ENCODE measurements at regions not wholly inside any gene's neighbourhood (a gene's known extent, or its start where the extent isn't known, plus 50 kb on each side); places are given as distances from the start of the nearest gene placed in this dataset.

DNA sequence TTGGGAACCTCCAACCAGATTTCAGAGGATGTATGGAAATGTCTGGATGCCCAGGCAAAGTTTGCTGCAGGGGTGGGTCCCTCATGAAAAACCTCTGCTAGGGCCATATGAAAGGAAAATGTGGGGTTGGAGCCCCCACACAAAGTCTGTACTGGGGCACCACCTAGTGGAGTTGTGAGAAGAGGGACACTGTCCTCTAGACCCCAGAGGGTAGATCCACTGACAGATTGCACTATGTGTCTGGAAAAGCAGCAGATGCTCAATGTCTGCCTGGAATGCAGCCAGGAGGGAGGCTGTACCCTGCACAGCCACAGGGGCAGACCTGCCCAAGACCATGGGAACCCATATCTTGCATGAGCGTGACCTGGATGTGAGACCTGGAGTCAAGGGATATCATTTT, 573.7 kb upstream of the NXPH2 start:
- no peak for TF ChIP-seq CTCF (conservative IDR thresholded peaks at IDR 0.05; ENCODE audit: low read depth, low read length)
- no peak overlapping the region for H3K4me3 ChIP-seq (ENCODE audit: low read length)
- no peak for DNase-seq (ENCODE audit: low read depth)

DNA sequence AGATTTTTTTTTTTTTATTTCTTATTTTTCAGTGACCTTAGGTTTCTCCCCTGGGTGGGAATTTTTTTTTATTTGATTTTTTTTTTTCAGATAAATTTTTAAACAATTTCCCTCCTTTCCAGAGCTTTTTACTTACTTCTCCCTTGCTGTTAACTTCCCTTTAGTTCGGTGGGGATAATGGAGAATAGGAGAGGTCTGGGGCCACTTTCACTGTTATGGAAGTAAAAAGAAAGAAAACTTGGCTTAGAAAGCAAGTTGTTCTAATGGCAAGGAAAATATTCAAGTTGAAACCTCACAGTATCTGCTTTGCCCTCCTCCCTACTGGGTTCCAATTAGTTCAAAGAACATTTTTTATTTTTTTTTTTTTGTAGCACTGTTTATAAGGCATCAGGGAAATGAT, 537.1 kb upstream of the NXPH2 start:
- H3K4me3 ChIP-seq (ENCODE audit: low read length): no peak overlapping the region
- no peak for DNase-seq (ENCODE audit: low read depth)
- TF ChIP-seq CTCF (conservative IDR thresholded peaks at IDR 0.05; ENCODE audit: low read depth, low read length): no peak

DNA sequence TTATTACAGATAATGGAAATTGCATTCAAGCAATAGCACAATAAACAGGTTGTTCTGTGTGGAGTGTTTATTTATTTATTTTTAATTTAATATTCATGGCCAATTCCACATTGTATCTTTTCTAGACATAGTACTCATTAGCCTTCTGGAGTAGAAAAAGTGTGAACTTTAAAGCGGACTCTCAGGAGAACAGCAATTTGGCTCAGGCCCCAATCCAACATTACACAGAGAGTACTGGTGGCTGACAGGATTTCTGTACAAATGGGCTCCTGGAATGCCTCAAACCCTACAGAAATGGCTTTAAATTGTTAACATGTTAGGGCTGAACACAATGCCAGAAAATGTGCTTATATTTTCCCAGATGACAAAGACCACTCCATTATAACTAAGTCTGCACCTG, 533.9 kb upstream of the NXPH2 start:
- TF ChIP-seq CTCF (conservative IDR thresholded peaks at IDR 0.05; ENCODE audit: low read depth, low read length): no peak
- H3K4me3 ChIP-seq (ENCODE audit: low read length): no peak overlapping the region
- no peak for DNase-seq (ENCODE audit: low read depth)

DNA sequence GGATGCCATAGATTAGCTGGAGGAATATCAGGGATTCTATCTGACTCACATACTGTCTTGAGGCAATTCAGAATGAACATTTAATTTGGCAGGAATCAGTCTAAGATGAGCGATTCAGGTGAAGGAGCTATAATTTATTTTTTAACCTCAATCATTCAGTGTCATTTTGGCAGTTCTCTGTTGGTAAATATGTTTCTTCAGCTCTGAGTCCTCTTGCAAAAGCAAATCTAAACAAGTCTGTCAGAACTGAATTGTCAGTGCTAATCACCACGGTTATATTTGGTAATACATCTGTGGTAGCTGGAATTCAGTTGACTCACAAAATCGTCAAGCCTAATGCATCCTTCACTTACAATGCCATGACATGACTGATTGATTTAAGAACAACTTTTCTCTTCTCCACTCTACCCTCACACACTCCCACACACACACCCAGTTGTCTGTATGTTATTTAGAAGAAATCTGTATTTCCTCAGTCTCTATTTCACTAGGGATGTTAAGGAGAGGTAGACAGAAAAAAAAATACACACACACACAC, 516.6 kb upstream of the NXPH2 start:
- no peak for DNase-seq (ENCODE audit: low read depth)
- H3K4me3 ChIP-seq (ENCODE audit: low read length): no peak overlapping the region
- TF ChIP-seq CTCF (conservative IDR thresholded peaks at IDR 0.05; ENCODE audit: low read depth, low read length): no peak

DNA sequence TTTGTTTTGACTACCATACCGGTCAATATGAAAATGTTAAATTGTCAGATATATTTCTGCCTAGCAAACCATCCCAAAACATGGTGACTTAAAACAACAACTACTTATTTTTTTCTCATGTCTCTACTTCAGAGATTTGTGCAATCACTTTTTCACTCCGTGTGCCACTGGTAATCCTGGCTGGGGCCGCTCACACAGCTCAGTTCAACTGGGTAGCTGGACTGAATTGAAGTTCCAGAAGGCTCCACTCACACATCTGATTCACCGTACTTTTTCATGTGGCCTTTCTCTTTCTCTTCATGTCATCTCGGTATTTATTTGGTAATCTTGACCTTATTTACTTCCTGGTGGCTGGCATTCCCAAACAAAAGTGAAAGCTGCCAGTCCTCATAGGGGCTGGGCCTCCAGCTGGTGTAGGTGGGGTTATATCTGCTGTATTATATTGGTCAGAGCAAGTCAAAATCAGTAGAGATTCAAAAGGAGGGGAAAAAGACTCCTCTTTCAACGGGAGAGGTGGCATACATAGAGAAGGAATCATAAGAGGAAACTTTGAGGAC, 513.9 kb upstream of the NXPH2 start:
- H3K4me3 ChIP-seq (ENCODE audit: low read length): no peak overlapping the region
- no peak for DNase-seq (ENCODE audit: low read depth)
- no peak for TF ChIP-seq CTCF (conservative IDR thresholded peaks at IDR 0.05; ENCODE audit: low read depth, low read length)

DNA sequence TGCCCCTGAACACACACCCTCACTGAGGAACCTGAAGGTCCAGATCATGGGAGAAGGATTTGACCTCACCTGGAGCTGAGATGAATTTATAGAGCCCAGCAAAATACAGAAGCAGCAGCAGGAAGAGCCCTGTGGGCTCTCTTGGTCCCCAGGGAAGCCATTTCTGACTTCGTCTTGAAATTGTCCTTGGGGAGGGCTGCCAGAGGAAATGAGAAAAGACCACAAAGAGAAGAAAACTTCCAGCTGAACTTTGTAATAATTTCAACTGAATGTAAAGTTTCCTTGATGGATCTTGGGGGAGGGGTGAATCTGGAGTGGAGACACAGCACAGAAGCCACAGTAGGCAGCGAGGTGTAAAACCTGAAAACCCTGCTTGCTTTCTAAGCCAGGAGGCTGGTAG, 500.9 kb upstream of the NXPH2 start:
- no peak overlapping the region for H3K4me3 ChIP-seq (ENCODE audit: low read length)
- no peak for TF ChIP-seq CTCF (conservative IDR thresholded peaks at IDR 0.05; ENCODE audit: low read depth, low read length)
- no peak for DNase-seq (ENCODE audit: low read depth)

DNA sequence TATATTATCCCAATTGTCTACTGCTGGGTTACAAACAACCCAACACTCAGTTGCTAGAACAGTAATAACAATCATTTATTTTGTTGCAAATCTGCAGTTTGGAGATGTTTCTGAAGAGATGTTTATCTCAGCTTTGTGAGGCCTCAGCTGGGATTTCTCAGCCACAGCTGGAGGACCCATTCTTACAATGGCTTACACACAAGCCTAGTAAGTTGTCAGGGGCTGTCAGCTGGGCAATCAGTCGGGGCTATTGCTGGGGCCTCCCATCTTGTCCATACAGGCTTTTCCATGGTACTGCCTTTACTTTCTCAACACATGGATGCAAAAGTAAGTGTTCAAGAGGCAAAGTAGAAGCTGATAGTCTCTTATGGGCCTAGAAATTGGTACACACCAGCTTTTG, 491.7 kb upstream of the NXPH2 start:
- no peak for DNase-seq (ENCODE audit: low read depth)
- TF ChIP-seq CTCF (conservative IDR thresholded peaks at IDR 0.05; ENCODE audit: low read depth, low read length): no peak
- H3K4me3 ChIP-seq (ENCODE audit: low read length): no peak overlapping the region

Data from retinal pigment epithelial cell (primary cell).